ENCODE measurements at regions not wholly inside any gene's neighbourhood (a gene's known extent, or its start where the extent isn't known, plus 50 kb on each side); places are given as distances from the start of the nearest gene placed in this dataset.
"Not testable (repeated sequence)": the region's sequence is repeated elsewhere in the genome, so short reads cannot be mapped to it uniquely, and the experiment has no call there.

DNA sequence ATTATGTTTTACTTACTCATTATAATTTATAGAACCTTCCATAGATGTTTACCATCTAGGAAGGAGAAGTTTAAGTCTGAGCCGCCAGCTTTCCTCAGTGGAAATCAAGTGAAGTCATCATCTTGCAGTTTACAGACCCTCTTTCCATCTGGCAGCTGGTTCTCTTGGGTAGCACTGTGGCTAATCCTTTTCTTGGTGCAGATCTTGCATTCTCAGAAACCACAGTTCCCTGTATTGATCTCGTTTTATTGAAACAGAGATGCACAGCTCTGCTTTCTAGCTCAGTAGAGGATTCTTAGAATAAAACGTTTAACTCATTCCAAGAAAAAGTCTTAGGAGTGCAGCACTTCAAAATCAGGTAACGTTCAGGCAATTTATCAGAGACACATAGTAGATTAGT lies 1154.7 kb downstream of the FOXD4L5 start:
- not testable (repeated sequence) for DNase-seq

DNA sequence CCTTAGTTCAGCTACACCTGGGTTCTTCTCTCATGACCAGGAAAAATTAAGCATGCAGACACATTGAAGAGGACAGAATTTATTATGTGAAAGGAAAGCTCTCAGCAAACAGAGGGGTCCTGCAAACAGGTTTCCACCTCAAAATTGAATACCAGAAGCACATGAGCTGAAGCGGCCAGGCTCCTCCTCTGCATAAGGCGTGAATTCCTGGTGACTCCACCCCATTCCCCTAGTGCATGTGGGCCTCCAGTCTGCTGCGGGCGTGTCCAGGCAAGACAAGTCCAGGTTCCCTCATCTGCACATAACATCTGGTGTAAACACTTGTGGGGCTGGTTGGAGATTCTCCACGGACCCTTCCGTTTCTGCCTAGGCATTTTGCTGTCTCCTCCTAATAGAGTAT lies 1156.4 kb downstream of the FOXD4L5 start:
- DNase-seq, result no peak

DNA sequence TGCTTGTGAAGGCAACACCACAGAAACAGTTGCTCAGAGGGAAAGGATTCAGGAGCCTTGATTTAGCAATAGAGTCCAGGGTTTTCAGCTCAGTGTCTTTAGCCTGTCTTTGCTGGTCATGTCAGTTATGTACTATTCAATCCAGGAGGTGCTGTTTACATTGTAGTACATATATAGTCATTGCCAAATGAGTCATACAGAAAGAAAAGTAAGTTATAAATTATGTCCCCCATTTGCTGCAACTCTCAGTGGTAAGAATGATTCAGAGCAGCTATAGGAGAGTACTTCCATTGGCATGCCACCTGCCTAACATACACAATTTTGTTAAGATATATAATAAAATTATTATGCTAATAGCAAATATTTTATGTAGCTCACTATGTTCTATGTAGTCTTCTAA lies 1163.4 kb downstream of the FOXD4L5 start:
- DNase-seq, result not testable (repeated sequence)

DNA sequence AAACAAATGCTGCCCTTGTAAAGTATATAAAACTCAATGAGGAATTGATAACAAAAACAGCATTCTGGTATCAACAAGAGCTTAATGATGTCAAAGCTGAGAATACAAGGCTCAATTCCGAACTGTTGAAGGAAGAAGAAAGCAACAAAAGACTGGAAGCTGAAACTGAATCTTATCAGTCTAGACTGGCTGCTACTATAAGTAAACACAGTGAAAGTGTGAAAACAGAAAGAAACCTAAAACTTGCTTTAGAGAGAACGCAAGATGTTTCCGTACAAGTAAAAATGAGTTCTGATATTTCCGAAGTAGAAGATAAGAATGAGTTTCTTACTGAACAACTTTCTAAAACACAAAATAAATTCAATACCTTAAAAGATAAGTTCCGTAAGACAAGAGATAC lies 1167.7 kb downstream of the FOXD4L5 start:
- not testable (repeated sequence) for DNase-seq

DNA sequence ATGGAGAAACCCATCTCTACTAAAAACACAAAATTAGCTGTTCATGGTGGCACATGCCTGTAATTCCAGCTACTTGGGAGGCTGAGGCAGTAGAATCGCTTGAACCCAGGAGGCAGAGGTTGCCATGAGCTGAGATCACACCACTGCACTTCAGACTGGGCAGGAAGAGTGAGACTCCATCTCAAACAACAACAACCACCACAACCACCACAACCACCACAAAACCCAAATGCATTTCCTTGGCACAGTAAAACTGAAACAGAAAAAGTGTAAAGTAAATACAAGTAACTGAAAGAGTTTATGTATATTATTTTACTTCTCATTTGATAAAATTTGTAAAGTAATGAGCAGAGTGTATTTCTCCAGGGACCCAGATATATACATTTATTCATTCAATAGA lies 1177.1 kb downstream of the FOXD4L5 start:
- not testable (repeated sequence) for DNase-seq

- DNase-seq, result not testable (repeated sequence)
These were observed 1177.8 kb downstream of the FOXD4L5 start for GRCh38 chr9:64107211-64107610.

DNA sequence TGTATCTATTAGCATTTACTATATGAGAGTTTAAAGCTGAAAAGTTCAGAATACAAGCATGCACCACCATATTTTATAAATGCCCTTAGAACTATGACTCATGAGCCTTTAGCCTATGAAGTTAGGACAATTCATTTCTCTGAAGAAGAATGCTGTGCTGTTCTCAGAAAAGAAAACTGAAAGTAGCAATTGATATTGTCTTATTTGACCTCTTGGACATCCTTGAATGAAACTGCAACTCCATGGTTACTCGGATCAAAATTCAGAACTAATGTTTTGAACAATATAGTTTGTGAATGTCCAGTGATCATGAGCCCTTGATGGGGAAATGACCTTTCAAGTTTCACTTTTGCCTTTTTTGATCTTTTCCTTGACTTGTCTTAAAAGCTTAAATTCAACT lies 1179.8 kb downstream of the FOXD4L5 start:
- DNase-seq, result not testable (repeated sequence)

DNA sequence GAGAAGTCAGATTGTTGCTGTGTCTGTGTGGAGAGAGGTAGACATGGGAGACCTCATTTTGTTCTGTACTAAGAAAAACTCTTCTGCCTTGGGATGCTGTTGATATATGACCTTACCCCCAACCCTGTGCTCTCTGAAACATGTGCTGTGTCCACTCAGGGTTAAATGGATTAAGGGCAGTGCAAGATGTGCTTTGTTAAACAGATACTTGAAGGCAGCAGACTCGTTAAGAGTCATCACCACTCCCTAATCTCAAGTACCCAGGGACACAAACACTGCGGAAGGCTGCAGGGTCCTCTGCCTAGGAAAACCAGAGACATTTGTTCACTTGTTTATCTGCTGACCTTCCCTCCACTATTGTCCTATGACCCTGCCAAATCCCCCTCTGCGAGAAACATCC lies 1183.5 kb downstream of the FOXD4L5 start:
- not testable (repeated sequence) for DNase-seq

GRCh38 chr9:64100571-64101155 lies 1184.3 kb downstream of the FOXD4L5 start:
- DNase-seq, result not testable (repeated sequence)

DNA sequence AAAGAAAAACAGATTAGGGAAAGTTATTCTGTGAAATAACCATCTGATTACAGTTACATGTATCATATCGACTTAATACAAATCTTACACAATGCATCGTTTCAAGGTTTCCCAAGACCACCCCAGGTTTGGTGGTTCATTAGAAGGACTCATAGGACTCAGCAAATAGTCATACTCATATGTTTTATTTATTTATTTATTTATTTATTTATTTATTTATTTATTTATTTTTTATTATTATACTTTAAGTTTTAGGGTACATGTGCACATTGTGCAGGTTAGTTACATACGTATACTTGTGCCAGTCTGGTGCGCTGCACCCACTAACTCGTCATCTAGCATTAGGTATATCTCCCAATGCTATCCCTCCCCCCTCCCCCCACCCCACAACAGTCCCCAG lies 1199.0 kb downstream of the FOXD4L5 start:
- DNase-seq, result not testable (repeated sequence)

- peak; percentile 48 for DNase-seq
These were observed 1213.4 kb downstream of the FOXD4L5 start for GRCh38 chr9:64071358-64072253.

DNA sequence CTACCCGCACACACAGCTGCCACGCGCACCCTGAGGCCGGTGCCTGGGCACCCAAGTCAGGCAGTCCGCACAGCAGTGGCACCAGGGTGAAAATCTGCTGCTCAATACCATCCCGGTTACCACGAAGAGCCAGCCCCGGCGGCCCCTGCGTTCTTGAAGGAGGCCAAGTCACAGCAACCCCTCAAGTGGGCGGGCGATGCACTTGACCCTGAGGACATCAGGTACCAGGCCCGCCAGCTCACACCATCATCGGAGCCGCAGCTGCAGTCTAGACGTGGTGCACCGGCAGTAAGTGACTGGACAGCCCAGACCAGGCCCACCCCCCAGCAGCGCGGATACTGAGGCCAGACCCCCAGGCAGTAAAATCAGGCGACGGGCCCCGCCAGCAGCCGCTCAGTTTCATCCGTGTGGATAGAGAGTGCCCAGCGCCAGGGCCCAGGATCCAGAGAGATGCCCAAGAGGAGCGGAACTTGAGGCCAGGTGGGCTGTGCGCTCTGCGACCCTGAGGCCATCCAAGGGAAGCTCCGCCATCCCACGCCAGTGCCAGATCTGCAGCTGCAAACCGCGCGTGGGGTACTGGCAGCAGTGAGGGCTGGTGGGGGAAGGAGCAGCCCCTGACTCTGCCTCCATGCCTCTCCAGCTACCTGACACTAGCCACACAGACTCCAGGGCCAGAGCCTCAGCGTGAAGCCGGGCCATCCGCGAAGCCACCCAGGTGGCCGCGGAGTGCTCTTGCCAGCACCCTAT lies 1214.2 kb downstream of the FOXD4L5 start:
- not testable (repeated sequence) for DNase-seq

GRCh38 chr9:64070083-64070482 lies 1214.9 kb downstream of the FOXD4L5 start:
- DNase-seq, result not testable (repeated sequence)

DNA sequence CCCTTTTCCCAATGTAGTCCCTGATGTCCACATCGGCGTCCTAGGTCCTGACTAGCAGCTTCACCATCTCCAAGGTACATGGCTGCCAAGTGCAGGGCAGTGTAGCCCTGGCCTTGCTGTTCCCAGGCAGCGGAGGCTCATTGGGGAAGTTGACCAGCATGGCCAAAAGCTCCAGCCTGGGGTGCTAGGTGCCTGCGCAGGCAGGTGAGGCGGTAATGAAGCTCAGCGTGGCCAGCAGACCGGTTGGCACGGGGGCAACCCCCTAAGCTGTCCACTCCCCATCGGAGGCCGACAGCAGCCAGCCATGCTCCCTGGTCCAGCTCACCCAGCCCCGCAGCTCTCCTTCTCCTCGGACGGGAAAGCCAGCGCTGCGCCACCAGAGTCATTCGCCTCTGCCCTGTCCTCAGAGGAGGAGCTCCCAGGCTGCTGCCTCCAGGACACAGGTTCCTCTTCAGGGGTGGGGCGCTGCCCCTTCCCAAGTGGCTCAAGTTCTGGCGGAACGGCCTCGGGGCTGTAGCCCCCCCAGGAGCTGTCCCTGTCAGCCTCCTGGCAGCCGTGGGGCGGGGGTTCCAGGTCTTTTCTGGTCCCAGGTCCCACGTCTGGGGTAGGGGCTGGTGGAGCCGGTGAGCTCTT lies 1218.2 kb downstream of the FOXD4L5 start:
- DNase-seq, result no peak

GRCh38 chr9:64061013-64061627 lies 1223.9 kb downstream of the FOXD4L5 start:
- no peak for DNase-seq

DNA sequence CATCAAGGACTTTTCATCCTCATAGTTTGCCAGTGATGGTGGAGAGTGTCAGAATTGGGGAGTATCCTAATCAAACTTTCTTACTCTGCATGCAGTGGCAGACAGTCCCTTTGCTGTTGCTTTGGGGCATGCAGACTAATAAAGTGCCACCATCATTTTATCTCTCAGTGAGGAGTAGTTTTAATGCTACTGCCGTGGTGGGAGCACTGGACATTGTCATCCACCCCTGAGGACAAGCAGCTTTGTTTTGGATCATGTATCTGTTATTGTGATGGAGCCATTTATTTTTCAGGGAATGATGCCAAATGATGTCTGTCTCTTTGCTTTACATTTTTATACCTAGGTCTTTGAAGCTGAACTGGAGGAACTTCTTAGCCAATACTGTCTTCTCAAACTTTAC lies 1226.9 kb downstream of the FOXD4L5 start:
- not testable (repeated sequence) for DNase-seq

GRCh38 chr9:64057553-64057952 lies 1227.5 kb downstream of the FOXD4L5 start:
- DNase-seq, result no peak

DNA sequence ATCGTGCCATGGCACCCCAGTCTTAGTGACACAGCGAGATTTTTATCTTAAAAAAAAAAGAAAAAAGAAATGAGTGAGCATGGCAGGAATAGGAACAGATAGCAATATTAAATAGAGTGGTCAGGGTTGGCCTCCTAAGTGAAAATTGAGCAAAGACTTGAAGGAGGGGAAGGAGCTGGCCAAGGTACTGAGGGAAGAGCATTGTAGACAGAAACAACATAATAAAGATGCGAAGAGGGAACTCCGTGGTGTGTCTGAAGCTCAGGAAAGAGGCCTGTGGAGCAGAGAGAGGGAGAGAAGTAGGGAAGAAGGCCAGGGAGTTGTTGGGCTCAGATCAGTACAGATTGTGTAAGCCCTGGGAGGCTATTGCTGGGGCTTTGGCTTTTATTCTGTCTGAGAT lies 1256.1 kb downstream of the FOXD4L5 start:
- not testable (repeated sequence) for DNase-seq

GRCh38 chr9:64020696-64021491 lies 1264.1 kb downstream of the FOXD4L5 start:
- DNase-seq, result not testable (repeated sequence)

DNA sequence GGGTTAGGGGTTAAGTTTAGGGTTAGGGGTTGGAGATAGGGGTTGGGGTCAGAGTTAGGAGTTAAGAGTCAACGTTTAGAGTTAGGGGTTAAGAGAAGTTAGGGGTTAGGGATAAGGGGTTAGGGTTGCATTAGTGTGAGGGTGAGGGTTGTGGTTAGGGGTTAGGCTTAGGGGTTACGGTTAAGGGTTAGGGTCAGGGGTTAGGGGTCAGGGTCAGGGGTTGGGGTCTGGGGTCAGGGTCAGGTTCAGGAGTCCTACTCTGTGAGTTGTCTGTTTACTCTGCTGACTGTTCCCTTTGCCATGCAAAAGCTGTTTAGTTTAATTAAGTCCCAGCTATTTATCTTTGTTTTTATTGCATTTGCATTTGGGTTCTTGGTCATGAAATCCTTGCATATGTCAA lies 1267.3 kb downstream of the FOXD4L5 start:
- not testable (repeated sequence) for DNase-seq

DNA sequence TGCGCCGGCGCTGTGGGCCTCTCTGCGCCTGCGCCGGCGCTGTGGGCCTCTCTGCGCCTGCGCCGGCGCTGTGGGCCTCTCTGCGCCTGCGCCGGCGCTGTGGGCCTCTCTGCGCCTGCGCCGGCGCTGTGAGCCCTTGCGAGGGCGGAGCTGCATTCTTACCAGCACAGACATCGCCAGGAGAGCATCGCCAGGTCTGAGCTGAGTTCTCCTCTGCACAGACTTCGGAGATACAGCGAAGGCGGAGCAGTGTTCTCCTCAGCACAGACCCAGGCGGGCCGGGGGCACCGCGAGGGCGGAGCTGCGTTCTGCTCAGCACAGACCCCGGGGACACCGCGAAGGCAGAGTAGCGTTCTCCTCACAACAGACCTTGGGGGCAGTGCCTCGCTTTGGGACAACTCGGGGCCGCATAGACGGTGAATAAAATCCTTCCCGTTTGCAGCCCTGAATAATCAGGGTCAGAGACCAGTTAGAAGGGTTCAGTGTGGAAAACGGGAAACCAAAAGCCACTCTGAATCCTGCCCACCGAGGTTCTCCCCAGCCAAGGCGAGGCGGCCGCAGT lies 1268.1 kb downstream of the FOXD4L5 start:
- DNase-seq, result not testable (repeated sequence)
